Osteoblast (primary cell): ENCODE measurements at regions not wholly inside any gene's neighbourhood (a gene's known extent, or its start where the extent isn't known, plus 50 kb on each side); places are given as distances from the start of the nearest gene placed in this dataset.

Experiments
- DNase-seq: peaks from one replicate; pipeline ENCODE4 v3.0.0; 2011; ENCODE audit warnings: low spot score, mixed read lengths; ENCODE audit not compliant: insufficient read length; ENCODE audit errors: missing footprints
- H2AFZ ChIP-seq: 2 replicates; pipeline ENCODE4 v1.6.0; 2011; ENCODE audit warnings: mild to moderate bottlenecking, low read length
- H3K27ac ChIP-seq: 2 replicates; pipeline ENCODE4 v1.5.1; 2011; ENCODE audit warnings: mild to moderate bottlenecking, low read depth, low read length, moderate library complexity
- H3K27me3 ChIP-seq: 2 replicates; pipeline ENCODE4 v1.6.0; 2012; ENCODE audit warnings: mild to moderate bottlenecking, control low read depth, inconsistent platforms, low read length, moderate library complexity; ENCODE audit not compliant: insufficient read depth
- H3K36me3 ChIP-seq: 2 replicates; pipeline ENCODE4 v1.5.1; 2011; ENCODE audit warnings: mild to moderate bottlenecking, low read length, control low read depth, moderate library complexity; ENCODE audit not compliant: insufficient read depth
- H3K4me1 ChIP-seq: 2 replicates; pipeline ENCODE4 v1.5.1; 2011; ENCODE audit warnings: mild to moderate bottlenecking, low read length, control low read depth, moderate library complexity; ENCODE audit not compliant: insufficient read depth
- H3K4me2 ChIP-seq: 2 replicates; pipeline ENCODE4 v1.6.0; 2011; ENCODE audit warnings: mild to moderate bottlenecking, low read length; ENCODE audit not compliant: insufficient read depth
- H3K4me3 ChIP-seq: fragments of 200-600 bp; sonication (generic); 3 replicates; pipeline ENCODE4 v1.5.1; 2012; ENCODE audit warnings: mild to moderate bottlenecking, low read length, inconsistent platforms; ENCODE audit not compliant: insufficient read depth
- H3K79me2 ChIP-seq: 2 replicates; pipeline ENCODE4 v1.6.0; 2012; ENCODE audit warnings: mild to moderate bottlenecking, low read length, control low read depth, inconsistent platforms; ENCODE audit not compliant: insufficient read depth
- H3K9me3 ChIP-seq: 2 replicates; pipeline ENCODE4 v1.5.1; 2011; ENCODE audit warnings: low read depth, low read length, control low read depth
- H4K20me1 ChIP-seq: 2 replicates; pipeline ENCODE4 v1.6.0; 2012; ENCODE audit warnings: mild to moderate bottlenecking, low read length, control low read depth; ENCODE audit not compliant: insufficient read depth
- TF ChIP-seq, protein P1 (sequence below): IDR thresholded peaks from 2 replicates; pipeline ENCODE4 v1.5.1; 2011; ENCODE audit warnings: mild to moderate bottlenecking, low read depth, low read length, moderate library complexity; ENCODE audit errors: extremely low read depth

DNA sequence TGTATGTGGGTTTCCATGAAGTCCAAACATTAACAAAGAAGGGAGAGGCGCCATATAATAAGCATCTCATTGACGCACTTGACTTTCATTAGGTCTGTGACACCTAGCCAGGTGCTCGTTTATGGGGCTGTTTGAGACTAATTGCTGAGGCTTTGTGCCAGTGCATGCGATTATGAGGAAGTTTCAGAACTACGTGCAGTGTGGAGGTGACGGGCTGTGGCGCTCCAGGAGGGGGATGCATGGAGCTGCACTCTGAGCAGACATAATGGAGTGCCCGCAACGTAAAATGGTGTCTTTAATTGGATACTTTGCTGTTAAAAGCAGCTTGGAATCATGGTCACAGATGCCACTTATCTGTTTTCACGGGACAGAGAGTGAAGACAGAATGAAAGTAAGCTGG is 223.2 kb downstream of the FGF9 start:
- Histone ChIP-seq H2AFZ (no peak overlapping the region), H3K4me3 (no peak overlapping the region), H3K27me3 (no peaks in the 10 kb centered on the region), H3K4me2 (no peak overlapping the region), H3K79me2 (no peaks in the 10 kb centered on the region), H3K27ac (no peak overlapping the region), H4K20me1 (no peaks in the 10 kb centered on the region), H3K36me3 (no peaks in the 10 kb centered on the region), H3K4me1 (no peaks in the 10 kb centered on the region), H3K9me3 (peaks cover 4% of the 10 kb centered on the region)
- DNase-seq = no peak
- TF ChIP-seq, protein P1, sequence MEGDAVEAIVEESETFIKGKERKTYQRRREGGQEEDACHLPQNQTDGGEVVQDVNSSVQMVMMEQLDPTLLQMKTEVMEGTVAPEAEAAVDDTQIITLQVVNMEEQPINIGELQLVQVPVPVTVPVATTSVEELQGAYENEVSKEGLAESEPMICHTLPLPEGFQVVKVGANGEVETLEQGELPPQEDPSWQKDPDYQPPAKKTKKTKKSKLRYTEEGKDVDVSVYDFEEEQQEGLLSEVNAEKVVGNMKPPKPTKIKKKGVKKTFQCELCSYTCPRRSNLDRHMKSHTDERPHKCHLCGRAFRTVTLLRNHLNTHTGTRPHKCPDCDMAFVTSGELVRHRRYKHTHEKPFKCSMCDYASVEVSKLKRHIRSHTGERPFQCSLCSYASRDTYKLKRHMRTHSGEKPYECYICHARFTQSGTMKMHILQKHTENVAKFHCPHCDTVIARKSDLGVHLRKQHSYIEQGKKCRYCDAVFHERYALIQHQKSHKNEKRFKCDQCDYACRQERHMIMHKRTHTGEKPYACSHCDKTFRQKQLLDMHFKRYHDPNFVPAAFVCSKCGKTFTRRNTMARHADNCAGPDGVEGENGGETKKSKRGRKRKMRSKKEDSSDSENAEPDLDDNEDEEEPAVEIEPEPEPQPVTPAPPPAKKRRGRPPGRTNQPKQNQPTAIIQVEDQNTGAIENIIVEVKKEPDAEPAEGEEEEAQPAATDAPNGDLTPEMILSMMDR = no peak

DNA sequence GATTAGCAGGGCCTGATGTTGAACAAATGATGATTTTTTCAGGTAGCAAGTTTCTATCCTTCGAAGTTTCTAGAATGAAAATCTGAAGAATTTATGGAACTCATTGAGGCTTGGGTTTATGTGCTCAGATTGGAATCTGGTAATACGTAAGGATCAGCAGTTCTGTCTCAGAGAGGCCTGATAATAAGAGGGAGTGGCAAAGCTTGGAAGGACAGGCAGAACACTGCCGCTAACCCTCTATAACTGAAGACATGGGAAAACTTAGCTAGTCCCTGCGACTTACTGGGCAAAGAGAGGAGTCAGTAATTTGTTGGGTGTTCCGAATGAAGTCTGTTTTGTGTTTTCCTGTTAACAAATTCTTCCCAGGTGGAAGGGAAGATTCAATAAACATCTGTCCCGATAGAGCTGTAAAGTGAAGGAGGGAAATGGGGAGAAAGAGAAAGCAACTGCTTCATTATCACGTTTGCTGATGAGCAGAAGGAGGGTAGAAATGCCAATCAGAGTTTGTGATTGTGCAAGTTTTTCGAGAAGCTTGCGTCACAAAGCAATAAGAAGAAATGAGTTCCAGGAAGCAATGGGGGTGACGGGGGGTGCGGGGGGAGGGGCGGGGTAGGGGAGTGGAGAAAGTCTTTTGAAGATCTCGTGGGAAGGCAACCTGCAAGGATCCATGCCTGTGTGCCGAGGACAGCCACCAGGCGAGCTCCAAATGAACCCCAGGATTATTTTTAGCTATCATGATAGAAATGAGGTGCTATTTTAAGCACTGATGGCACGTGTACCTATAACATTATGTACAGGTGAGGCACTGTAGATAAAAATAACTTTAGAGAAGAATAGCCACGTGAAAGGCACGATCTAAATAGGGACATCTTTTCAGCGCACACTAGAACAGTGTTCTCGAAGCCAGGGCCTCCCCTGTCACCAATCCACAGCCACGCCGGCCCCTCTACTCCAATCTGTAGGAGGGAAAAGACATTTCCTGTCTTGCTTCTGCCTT is 224.1 kb downstream of the FGF9 start:
- TF ChIP-seq, protein P1 = no peak
- Histone ChIP-seq H3K36me3 (no peaks in the 10 kb centered on the region), H2AFZ (no peak overlapping the region), H3K4me3 (no peak overlapping the region), H3K27ac (no peak overlapping the region), H3K4me2 (no peak overlapping the region), H3K4me1 (no peaks in the 10 kb centered on the region), H4K20me1 (no peaks in the 10 kb centered on the region), H3K79me2 (no peaks in the 10 kb centered on the region), H3K27me3 (no peaks in the 10 kb centered on the region), H3K9me3 (peaks cover 3% of the 10 kb centered on the region)
- no peak for DNase-seq

- DNase-seq = no peak
- H3K27me3 ChIP-seq = no peaks in the 10 kb centered on the region
- no peak overlapping the region for H3K27ac ChIP-seq
- no peaks in the 10 kb centered on the region for H4K20me1 ChIP-seq
- no peak overlapping the region for H2AFZ ChIP-seq
- H3K4me2 ChIP-seq = no peak overlapping the region
- H3K79me2 ChIP-seq = no peaks in the 10 kb centered on the region
- TF ChIP-seq, protein P1 = no peak
- no peaks in the 10 kb centered on the region for H3K4me1 ChIP-seq
- H3K4me3 ChIP-seq = no peak overlapping the region
- no peaks in the 10 kb centered on the region for H3K9me3 ChIP-seq
- H3K36me3 ChIP-seq = no peaks in the 10 kb centered on the region
Measured at GRCh38 chr13:21895779-21896178, 224.9 kb downstream of the FGF9 start.

- Histone ChIP-seq H3K27me3 (no peaks in the 10 kb centered on the region), H4K20me1 (no peaks in the 10 kb centered on the region), H3K79me2 (no peaks in the 10 kb centered on the region), H3K27ac (no peak overlapping the region), H2AFZ (no peak overlapping the region), H3K4me2 (no peak overlapping the region), H3K36me3 (no peaks in the 10 kb centered on the region), H3K4me3 (no peak overlapping the region), H3K4me1 (no peaks in the 10 kb centered on the region), H3K9me3 (no peaks in the 10 kb centered on the region)
- TF ChIP-seq, protein P1 = no peak
- DNase-seq = no peak
Measured at GRCh38 chr13:21897161-21897560, 226.3 kb downstream of the FGF9 start.
